Neural progenitor cell (in vitro differentiated cells): ENCODE measurements at regions not wholly inside any gene's neighbourhood (a gene's known extent, or its start where the extent isn't known, plus 50 kb on each side); places are given as distances from the start of the nearest gene placed in this dataset.

Experiments used
- DNase-seq: peaks from one replicate; pipeline ENCODE4 v3.0.0-alpha.2; 2016; ENCODE audit warnings: low spot score
- H2AFZ ChIP-seq: fragments of 200-600 bp; sonication (generic); replicated peaks from 2 replicates; pipeline ENCODE4 v1.6.1; 2016; ENCODE audit warnings: antibody characterized with exemption
- H3F3A ChIP-seq: fragments of 200-600 bp; sonication (generic); 2 replicates; pipeline ENCODE4 v1.6.1; 2016; ENCODE audit warnings: antibody characterized with exemption, low read depth
- H3K27ac ChIP-seq: fragments of 200-600 bp; sonication (generic); 2 replicates; pipeline ENCODE4 v1.5.1; 2016; ENCODE audit warnings: mild to moderate bottlenecking
- H3K27me3 ChIP-seq: fragments of 200-600 bp; sonication (generic); 2 replicates; pipeline ENCODE4 v1.6.1; 2016; ENCODE audit warnings: mild to moderate bottlenecking, moderate library complexity
- H3K36me3 ChIP-seq: fragments of 200-600 bp; sonication (generic); 2 replicates; pipeline ENCODE4 v1.5.1; 2016
- H3K4me1 ChIP-seq: fragments of 200-600 bp; sonication (generic); 2 replicates; pipeline ENCODE4 v1.6.1; 2016; ENCODE audit warnings: mixed run types
- H3K4me2 ChIP-seq: fragments of 200-600 bp; sonication (generic); 2 replicates; pipeline ENCODE4 v1.6.1; 2016
- H3K4me3 ChIP-seq: fragments of 200-600 bp; sonication (generic); 2 replicates; pipeline ENCODE4 v1.5.1; 2016
- H3K79me2 ChIP-seq: fragments of 200-600 bp; sonication (generic); 2 replicates; pipeline ENCODE4 v1.6.1; 2016; ENCODE audit warnings: low read depth
- H3K9ac ChIP-seq: fragments of 200-600 bp; sonication (generic); 2 replicates; pipeline ENCODE4 v1.6.1; 2016
- H3K9me3 ChIP-seq: fragments of 200-600 bp; sonication (generic); 2 replicates; pipeline ENCODE4 v1.5.1; 2016; ENCODE audit warnings: low read depth
- H4K20me1 ChIP-seq: fragments of 200-600 bp; sonication (generic); 2 replicates; pipeline ENCODE4 v1.6.1; 2016; ENCODE audit warnings: low read depth
- H3K27ac Mint-ChIP-seq: 3 replicates; pipeline ENCODE4 v1.8.0; 2021; ENCODE audit warnings: mixed read lengths
- H3K27me3 Mint-ChIP-seq: 2 replicates; pipeline ENCODE4 v1.8.0; 2022; ENCODE audit warnings: low read depth, mild to moderate bottlenecking, inconsistent platforms, moderate library complexity, mixed read lengths; ENCODE audit not compliant: insufficient read depth
- H3K36me3 Mint-ChIP-seq: 3 replicates; pipeline ENCODE4 v1.8.0; 2021; ENCODE audit warnings: mixed read lengths
- H3K4me1 Mint-ChIP-seq: 3 replicates; pipeline ENCODE4 v1.8.0; 2021; ENCODE audit warnings: mixed read lengths
- H3K4me3 Mint-ChIP-seq: 3 replicates; pipeline ENCODE4 v1.8.0; 2021; ENCODE audit warnings: mild to moderate bottlenecking, moderate library complexity, mixed read lengths
- H3K9me3 Mint-ChIP-seq: 3 replicates; pipeline ENCODE4 v1.8.0; 2020; ENCODE audit warnings: mixed read lengths
- CTCF ChIP-seq: fragments of 200-600 bp; sonication (generic); IDR thresholded peaks from 2 replicates; pipeline ENCODE4 v1.5.1; 2017; ENCODE audit warnings: antibody characterized with exemption, mild to moderate bottlenecking
- EZH2 ChIP-seq: fragments of 200-600 bp; sonication (generic); IDR thresholded peaks from 2 replicates; pipeline ENCODE4 v1.6.1; 2017; ENCODE audit warnings: antibody characterized with exemption, mild to moderate bottlenecking, moderate library complexity
- EZH2phosphoT487 ChIP-seq: fragments of 200-600 bp; sonication (generic); IDR thresholded peaks from 2 replicates; pipeline ENCODE4 v1.6.1; 2017; ENCODE audit warnings: antibody characterized with exemption

DNA sequence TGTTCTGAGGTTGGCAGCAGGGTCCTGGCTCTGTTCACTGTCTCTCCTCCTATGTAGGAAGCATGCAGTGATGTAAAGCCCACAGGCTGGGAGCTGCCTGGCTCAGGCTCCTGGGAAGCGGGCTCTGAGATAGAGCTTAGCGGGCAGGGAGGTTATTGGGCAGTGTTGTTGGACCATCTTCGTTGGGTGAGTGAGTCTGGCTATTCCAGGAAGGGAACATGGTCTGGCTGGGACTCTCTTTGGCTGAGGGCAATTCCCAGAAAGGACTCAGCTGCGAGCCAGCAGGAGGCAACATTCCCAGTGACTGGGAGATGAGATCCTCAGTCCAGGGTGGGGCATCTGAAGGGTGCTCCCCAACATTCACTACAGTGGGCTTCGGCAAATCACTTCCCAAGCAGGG lies 96.2 kb downstream of the CCDC185 start:
- Mint-ChIP-seq H3K9me3 (peaks cover 3% of the 10 kb centered on the region), H3K27me3 (peaks cover 9% of the 10 kb centered on the region), H3K4me1 (peaks cover 15% of the 10 kb centered on the region), H3K4me3 (no peak overlapping the region), H3K27ac (no peak overlapping the region), H3K36me3 (no peaks in the 10 kb centered on the region)
- Histone ChIP-seq H3K79me2 (no peaks in the 10 kb centered on the region), H3K27me3 (no peaks in the 10 kb centered on the region), H3K4me1 (peaks cover 8% of the 10 kb centered on the region), H3F3A (no peaks in the 10 kb centered on the region), H3K27ac (no peak overlapping the region), H4K20me1 (no peaks in the 10 kb centered on the region), H3K36me3 (no peaks in the 10 kb centered on the region), H2AFZ (no peak overlapping the region), H3K4me3 (no peak overlapping the region), H3K4me2 (no peak overlapping the region), H3K9me3 (no peaks in the 10 kb centered on the region), H3K9ac (no peak overlapping the region)
- DNase-seq: no peak
- TF ChIP-seq EZH2phosphoT487 (no peak), CTCF (no peak), EZH2 (no peak)

DNA sequence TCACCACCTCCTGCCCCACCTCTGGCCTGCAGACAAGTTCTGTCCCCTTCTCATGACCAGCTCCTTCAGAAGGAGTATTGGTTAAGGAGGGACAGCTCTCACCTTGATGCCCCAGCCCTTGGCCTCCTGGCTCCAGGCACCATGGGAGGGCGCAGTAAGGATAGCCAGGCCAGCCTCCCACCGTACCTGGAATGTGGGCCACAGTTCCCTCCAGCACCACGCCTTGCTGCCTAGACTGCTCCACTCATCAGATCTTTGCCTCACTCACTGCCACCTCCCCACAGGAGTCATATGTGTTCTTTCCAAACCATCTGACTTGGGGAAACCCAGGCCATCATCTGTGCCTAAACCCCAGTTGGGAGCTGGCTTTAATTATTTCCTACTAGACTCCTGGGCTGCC lies 97.0 kb downstream of the CCDC185 start:
- peaks cover 3% of the 10 kb centered on the region for H3K9me3 Mint-ChIP-seq

More for the DNA sequence above, 97.0 kb downstream of the CCDC185 start:
- H3K4me2 ChIP-seq: no peak overlapping the region
- no peaks in the 10 kb centered on the region for H3K36me3 Mint-ChIP-seq
- H3K27me3 ChIP-seq: no peaks in the 10 kb centered on the region
- H3K4me3 ChIP-seq: no peak overlapping the region
- TF ChIP-seq CTCF (no peak), EZH2phosphoT487 (no peak), EZH2 (no peak)
- H3K4me1 Mint-ChIP-seq: peaks cover 15% of the 10 kb centered on the region
- H3K27me3 Mint-ChIP-seq: peaks cover 9% of the 10 kb centered on the region
- H2AFZ ChIP-seq: no peak overlapping the region
- H3K4me3 Mint-ChIP-seq: no peak overlapping the region
- no peaks in the 10 kb centered on the region for H3K36me3 ChIP-seq
- no peak overlapping the region for H3K27ac ChIP-seq
- H3K27ac Mint-ChIP-seq: no peak overlapping the region
- no peak for DNase-seq
- H4K20me1 ChIP-seq: no peaks in the 10 kb centered on the region
- no peaks in the 10 kb centered on the region for H3F3A ChIP-seq
- no peaks in the 10 kb centered on the region for H3K79me2 ChIP-seq
- no peaks in the 10 kb centered on the region for H3K9me3 ChIP-seq
- H3K4me1 ChIP-seq: peaks cover 8% of the 10 kb centered on the region
- H3K9ac ChIP-seq: no peak overlapping the region
